HG02678 (cell line): ENCODE measurements at regions not wholly inside any gene's neighbourhood (a gene's known extent, or its start where the extent isn't known, plus 50 kb on each side); places are given as distances from the start of the nearest gene placed in this dataset.

Experiments
- ATAC-seq: cut with Tn5 transposase; IDR thresholded peaks from one replicate; pipeline ENCODE4 v1.9.1; 2021; ENCODE audit warnings: mild to moderate bottlenecking, moderate library complexity; ENCODE audit not compliant: unreplicated experiment

GRCh38 chr1:191561276-191561675 is 597.0 kb upstream of the RGS18 start:
- ATAC-seq, result no peak

GRCh38 chr1:191564275-191564674 is 594.0 kb upstream of the RGS18 start:
- ATAC-seq, result no peak

- no peak for ATAC-seq
Observed at GRCh38 chr1:191572479-191572878, 585.8 kb upstream of the RGS18 start.

- no peak for ATAC-seq
Observed at GRCh38 chr1:191575180-191575579, 583.1 kb upstream of the RGS18 start.

- no peak for ATAC-seq
Observed at GRCh38 chr1:191575746-191576145, 582.5 kb upstream of the RGS18 start.

- no peak for ATAC-seq
Observed at GRCh38 chr1:191577213-191577612, 581.0 kb upstream of the RGS18 start.

- no peak for ATAC-seq
Observed at GRCh38 chr1:191578281-191578680, 580.0 kb upstream of the RGS18 start.

- no peak for ATAC-seq
Observed at GRCh38 chr1:191579019-191579418, 579.2 kb upstream of the RGS18 start.

- peak; percentile 65 for ATAC-seq
Observed at GRCh38 chr1:191582169-191582568, 576.1 kb upstream of the RGS18 start.

GRCh38 chr1:191585095-191585494 is 573.2 kb upstream of the RGS18 start:
- no peak for ATAC-seq

GRCh38 chr1:191588905-191589304 is 569.4 kb upstream of the RGS18 start:
- no peak for ATAC-seq

- ATAC-seq, result no peak
Observed at GRCh38 chr1:191589536-191589935, 568.7 kb upstream of the RGS18 start.

GRCh38 chr1:191590578-191590977 is 567.7 kb upstream of the RGS18 start:
- no peak for ATAC-seq

- no peak for ATAC-seq
Observed at GRCh38 chr1:191592039-191592438, 566.2 kb upstream of the RGS18 start.

- ATAC-seq, result no peak
Observed at GRCh38 chr1:191592907-191593306, 565.4 kb upstream of the RGS18 start.

GRCh38 chr1:191595170-191595569 is 563.1 kb upstream of the RGS18 start:
- no peak for ATAC-seq

GRCh38 chr1:191608367-191608766 is 549.9 kb upstream of the RGS18 start:
- ATAC-seq, result no peak

- no peak for ATAC-seq
Observed at GRCh38 chr1:191609305-191609704, 549.0 kb upstream of the RGS18 start.

- ATAC-seq, result no peak
Observed at GRCh38 chr1:191615101-191615821, 543.0 kb upstream of the RGS18 start.

GRCh38 chr1:191618181-191618580 is 540.1 kb upstream of the RGS18 start:
- ATAC-seq, result no peak

GRCh38 chr1:191620883-191621282 is 537.4 kb upstream of the RGS18 start:
- ATAC-seq, result no peak

GRCh38 chr1:191624044-191624443 is 534.2 kb upstream of the RGS18 start:
- ATAC-seq, result no peak

GRCh38 chr1:191629836-191630235 is 528.4 kb upstream of the RGS18 start:
- no peak for ATAC-seq
